AG20443 (cell line): ENCODE measurements at regions not wholly inside any gene's neighbourhood (a gene's known extent, or its start where the extent isn't known, plus 50 kb on each side); places are given as distances from the start of the nearest gene placed in this dataset.

ENCODE experiments used
- DNase-seq: peaks from one replicate; pipeline ENCODE4 v3.0.0; 2012; ENCODE audit warnings: low spot score, mixed read lengths

GRCh38 chr5:10876006-10876744 is 115.1 kb upstream of the DAP start:
- DNase-seq = no peak

GRCh38 chr5:10875201-10875768 is 114.3 kb upstream of the DAP start:
- DNase-seq = no peak

- no peak for DNase-seq
These were observed 113.5 kb upstream of the DAP start for GRCh38 chr5:10874541-10874940.

- DNase-seq = no peak
These were observed 109.8 kb upstream of the DAP start for GRCh38 chr5:10870791-10871190.

GRCh38 chr5:10868956-10869355 is 107.9 kb upstream of the DAP start:
- DNase-seq = no peak

GRCh38 chr5:10867389-10868303 is 106.6 kb upstream of the DAP start:
- no peak for DNase-seq

- no peak for DNase-seq
These were observed 105.9 kb upstream of the DAP start for GRCh38 chr5:10866913-10867312.

GRCh38 chr5:10863763-10864383 is 102.8 kb upstream of the DAP start:
- peak; percentile 83 for DNase-seq

- no peak for DNase-seq
These were observed 101.1 kb upstream of the DAP start for GRCh38 chr5:10862085-10862484.

- DNase-seq = no peak
These were observed 100.4 kb upstream of the DAP start for GRCh38 chr5:10861423-10861790.

GRCh38 chr5:10860645-10861422 is 99.8 kb upstream of the DAP start:
- peak; percentile 34 for DNase-seq

- DNase-seq = no peak
These were observed 99.1 kb upstream of the DAP start for GRCh38 chr5:10860196-10860543.

GRCh38 chr5:10859393-10860195 is 98.6 kb upstream of the DAP start:
- DNase-seq = no peak

- DNase-seq = no peak
These were observed 97.9 kb upstream of the DAP start for GRCh38 chr5:10858945-10859344.

GRCh38 chr5:10858307-10858706 is 97.3 kb upstream of the DAP start:
- DNase-seq = no peak

- no peak for DNase-seq
These were observed 96.3 kb upstream of the DAP start for GRCh38 chr5:10857338-10857733.

- DNase-seq = peak; percentile 80
These were observed 95.8 kb upstream of the DAP start for GRCh38 chr5:10856683-10857337.

- no peak for DNase-seq
These were observed 95.0 kb upstream of the DAP start for GRCh38 chr5:10856071-10856470.

- DNase-seq = peak; percentile 79
These were observed 93.7 kb upstream of the DAP start for GRCh38 chr5:10854506-10855277.

GRCh38 chr5:10853154-10853553 is 92.1 kb upstream of the DAP start:
- no peak for DNase-seq
